ENCODE measurements at regions not wholly inside any gene's neighbourhood (a gene's known extent, or its start where the extent isn't known, plus 50 kb on each side); places are given as distances from the start of the nearest gene placed in this dataset.
"Not testable (repeated sequence)": the region's sequence is repeated elsewhere in the genome, so short reads cannot be mapped to it uniquely, and the experiment has no call there.

DNA sequence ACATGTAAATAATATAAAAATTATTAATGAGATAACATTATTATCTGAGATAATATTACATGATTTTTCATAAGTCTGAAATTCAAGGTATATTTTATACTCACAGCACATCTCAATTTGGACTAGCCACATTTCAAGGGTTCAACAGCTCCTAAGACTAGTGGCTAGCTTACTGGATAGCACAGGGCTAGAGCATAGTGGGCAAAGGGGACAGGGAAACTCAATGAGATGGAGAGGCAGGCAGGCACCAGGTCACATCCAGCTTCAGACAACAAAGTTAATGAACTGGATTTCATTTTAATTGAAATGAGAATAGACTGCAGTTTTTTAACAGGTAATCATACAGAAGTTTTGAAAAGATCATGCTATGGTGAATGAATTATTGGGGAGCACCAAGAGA is 137.4 kb downstream of the NBPF8 start:
- TF ChIP-seq, protein P1, sequence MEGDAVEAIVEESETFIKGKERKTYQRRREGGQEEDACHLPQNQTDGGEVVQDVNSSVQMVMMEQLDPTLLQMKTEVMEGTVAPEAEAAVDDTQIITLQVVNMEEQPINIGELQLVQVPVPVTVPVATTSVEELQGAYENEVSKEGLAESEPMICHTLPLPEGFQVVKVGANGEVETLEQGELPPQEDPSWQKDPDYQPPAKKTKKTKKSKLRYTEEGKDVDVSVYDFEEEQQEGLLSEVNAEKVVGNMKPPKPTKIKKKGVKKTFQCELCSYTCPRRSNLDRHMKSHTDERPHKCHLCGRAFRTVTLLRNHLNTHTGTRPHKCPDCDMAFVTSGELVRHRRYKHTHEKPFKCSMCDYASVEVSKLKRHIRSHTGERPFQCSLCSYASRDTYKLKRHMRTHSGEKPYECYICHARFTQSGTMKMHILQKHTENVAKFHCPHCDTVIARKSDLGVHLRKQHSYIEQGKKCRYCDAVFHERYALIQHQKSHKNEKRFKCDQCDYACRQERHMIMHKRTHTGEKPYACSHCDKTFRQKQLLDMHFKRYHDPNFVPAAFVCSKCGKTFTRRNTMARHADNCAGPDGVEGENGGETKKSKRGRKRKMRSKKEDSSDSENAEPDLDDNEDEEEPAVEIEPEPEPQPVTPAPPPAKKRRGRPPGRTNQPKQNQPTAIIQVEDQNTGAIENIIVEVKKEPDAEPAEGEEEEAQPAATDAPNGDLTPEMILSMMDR (conservative IDR thresholded peaks at IDR 0.05; ENCODE audit: low read depth, low read length) = not testable (repeated sequence)
- not testable (repeated sequence) for TF ChIP-seq EZH2 (IDR thresholded peaks at IDR 0.05; ENCODE audit: borderline replicate concordance, low read depth, low read length, poor library complexity, severe bottlenecking)
